NCI-H2171 (cell line): ENCODE measurements at regions not wholly inside any gene's neighbourhood (a gene's known extent, or its start where the extent isn't known, plus 50 kb on each side); places are given as distances from the start of the nearest gene placed in this dataset.
"Not testable (repeated sequence)": the region's sequence is repeated elsewhere in the genome, so short reads cannot be mapped to it uniquely, and the experiment has no call there.

Experiments used
- DNase-seq: peaks from one replicate; lab custom pipeline; 2025; lab: John Stamatoyannopoulos, UW

- DNase-seq, result no peak
These were observed 254.8 kb upstream of the COPS8 start for GRCh38 chr2:236830926-236831325.

DNA sequence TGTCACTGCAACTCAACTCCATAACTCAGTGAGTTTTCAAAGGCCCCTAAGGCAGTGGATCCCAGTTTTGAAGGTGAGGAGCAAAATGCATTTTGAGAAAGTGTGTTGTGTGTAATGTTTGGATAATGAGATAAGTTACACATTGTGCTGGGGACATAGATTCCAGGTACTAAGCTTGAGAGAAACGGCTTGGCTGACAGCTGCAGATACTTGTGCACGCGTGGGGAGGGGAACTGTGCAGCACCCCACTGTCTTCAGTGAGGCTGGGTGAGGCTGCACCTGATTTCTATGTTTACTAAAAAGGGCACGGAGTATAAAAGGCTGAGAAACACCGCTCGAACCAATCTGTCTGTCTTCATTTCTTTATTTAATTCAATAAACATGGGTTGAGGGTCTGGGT, 254.0 kb upstream of the COPS8 start:
- no peak for DNase-seq

GRCh38 chr2:236833501-236834073, 252.1 kb upstream of the COPS8 start:
- DNase-seq, result no peak

DNA sequence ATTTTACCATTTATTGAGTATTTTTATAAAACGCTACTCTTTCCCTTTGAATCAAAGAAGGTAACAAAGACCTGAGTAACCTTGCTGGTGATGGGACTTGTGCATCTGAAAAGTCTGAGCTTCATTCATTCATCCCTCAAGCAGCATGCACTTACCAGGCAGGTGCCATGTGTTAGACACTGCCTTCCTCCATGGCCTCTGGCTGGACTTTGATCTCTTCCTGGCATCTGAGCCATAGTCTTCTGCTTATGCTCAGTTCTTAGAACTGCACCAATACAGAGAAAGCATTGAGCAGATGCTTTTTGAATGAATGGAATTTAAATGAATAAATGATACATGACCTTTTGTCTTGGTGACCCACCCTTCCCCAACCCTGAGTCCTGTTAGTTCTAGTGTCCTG, 251.4 kb upstream of the COPS8 start:
- DNase-seq, result no peak

- DNase-seq, result no peak
These were observed 250.2 kb upstream of the COPS8 start for GRCh38 chr2:236835307-236836024.

DNA sequence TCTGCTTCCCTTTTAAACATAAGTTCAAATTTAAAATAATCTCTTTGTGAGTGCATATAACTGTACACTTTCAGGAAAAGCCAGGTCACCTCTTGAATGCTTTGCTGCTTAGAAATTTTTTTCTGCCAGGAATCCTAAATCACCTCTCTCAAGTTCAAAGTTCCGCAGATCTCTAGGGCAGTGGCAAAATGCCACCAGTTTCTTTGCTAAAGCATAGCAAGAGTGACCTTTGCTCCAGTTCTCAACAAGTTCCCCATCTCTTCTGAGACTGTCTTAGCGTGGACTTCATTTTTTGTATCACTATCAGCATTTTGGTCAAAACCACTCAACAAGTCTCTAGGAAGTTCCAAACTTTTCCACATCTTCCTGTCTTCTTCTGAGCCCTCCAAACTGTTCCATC, 249.7 kb upstream of the COPS8 start:
- DNase-seq, result not testable (repeated sequence)

GRCh38 chr2:236840215-236840614, 245.5 kb upstream of the COPS8 start:
- no peak for DNase-seq

- no peak for DNase-seq
These were observed 244.8 kb upstream of the COPS8 start for GRCh38 chr2:236840857-236841256.

- DNase-seq, result no peak
These were observed 244.3 kb upstream of the COPS8 start for GRCh38 chr2:236841389-236841788.

DNA sequence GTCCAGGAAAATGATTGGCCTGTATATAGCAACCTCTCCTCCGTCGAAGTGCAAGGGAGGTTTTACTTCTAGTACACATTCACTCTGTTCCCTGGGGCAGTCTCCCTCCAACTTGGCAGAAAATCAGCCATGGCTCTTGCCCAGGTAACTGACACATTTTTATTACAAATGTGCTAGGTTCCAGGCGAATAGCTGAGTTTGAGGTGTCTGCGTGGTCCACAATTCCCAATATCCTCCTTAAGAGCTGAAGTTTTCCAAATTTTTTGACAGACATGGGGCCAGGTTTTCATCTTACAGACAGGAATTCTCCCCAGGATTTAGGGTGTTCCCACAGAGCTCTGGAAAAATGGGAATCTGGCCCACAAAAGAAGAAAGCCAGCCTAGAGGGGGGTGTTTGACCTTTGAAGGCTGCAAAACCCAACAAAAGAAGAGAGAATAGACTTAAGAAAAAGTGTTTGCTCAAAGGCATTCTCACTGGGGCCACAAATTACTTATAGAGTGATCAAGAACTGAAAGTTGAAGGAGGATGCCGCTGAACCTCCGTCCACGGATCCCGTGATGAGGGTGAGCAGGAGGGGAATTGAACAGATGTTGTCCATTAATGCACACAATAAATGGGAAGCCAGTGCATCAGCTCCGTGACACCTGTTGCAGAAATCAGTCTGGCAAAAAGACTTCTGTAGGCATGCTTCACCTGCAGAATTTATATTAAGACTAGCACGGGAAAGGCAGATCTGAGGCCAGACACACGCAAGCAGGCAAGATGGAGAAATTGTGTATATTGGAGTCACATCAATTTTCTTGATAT, 242.3 kb upstream of the COPS8 start:
- DNase-seq, result no peak

DNA sequence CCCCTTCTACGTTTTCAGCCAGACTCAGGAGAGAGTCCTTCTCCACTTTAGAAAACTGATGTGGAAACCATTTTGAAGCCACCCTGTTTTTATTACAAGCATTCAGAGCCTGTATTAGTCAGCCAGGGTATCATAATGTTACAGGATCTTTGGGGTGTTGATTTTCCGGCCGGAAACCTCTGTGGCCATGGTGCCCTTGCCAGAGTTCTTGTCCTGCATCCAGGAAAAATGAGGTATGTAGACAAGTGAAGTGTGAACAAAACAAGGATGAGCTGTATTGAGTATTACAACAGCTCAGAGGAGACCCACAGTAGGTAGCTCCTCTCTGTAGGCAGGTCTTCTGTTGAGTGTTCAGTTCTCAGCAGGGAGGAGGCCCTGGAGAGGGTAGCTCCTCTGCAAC, 241.0 kb upstream of the COPS8 start:
- no peak for DNase-seq

GRCh38 chr2:236847023-236847422, 238.7 kb upstream of the COPS8 start:
- DNase-seq, result no peak

GRCh38 chr2:236847538-236848263, 238.0 kb upstream of the COPS8 start:
- DNase-seq, result no peak

GRCh38 chr2:236848501-236848900, 237.2 kb upstream of the COPS8 start:
- no peak for DNase-seq

GRCh38 chr2:236849508-236849907, 236.2 kb upstream of the COPS8 start:
- DNase-seq, result no peak

DNA sequence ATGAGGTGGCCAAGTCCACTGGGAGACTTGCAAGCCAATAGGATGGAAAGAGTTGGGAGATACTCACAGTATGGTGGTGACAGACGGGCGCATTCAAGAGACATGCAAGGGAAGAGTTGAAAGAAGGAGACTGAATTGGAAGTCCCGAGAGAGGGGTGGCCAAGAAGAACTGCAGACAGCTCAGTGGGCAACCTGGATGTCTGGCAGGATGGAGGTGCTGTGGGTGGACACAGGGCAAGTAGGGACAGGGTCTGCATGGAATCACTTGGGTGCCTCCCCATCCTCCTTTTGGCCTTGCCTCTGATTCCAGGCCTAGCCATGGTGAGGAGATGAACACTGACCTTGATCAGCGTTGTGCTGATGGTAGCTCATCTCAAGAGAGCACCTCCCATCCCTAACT, 235.7 kb upstream of the COPS8 start:
- DNase-seq, result no peak

DNA sequence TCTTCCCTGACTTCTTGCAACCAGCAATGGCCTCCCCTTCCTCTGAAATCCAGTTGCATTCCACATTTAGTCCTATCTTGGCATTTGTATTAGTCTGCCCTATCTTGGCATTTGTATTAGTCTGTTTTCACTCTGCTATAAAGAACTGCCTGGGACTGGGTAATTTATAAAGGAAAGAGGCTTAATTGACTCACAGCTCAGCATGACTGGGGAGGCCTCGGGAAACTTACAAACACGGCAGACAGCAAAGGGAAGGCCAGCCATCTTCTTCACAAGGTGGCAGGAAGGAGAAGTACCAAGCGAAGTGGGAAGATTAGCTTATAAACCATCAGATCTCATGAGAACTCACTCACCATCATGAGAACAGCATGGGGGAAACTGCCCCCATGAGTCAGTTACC, 234.5 kb upstream of the COPS8 start:
- no peak for DNase-seq

DNA sequence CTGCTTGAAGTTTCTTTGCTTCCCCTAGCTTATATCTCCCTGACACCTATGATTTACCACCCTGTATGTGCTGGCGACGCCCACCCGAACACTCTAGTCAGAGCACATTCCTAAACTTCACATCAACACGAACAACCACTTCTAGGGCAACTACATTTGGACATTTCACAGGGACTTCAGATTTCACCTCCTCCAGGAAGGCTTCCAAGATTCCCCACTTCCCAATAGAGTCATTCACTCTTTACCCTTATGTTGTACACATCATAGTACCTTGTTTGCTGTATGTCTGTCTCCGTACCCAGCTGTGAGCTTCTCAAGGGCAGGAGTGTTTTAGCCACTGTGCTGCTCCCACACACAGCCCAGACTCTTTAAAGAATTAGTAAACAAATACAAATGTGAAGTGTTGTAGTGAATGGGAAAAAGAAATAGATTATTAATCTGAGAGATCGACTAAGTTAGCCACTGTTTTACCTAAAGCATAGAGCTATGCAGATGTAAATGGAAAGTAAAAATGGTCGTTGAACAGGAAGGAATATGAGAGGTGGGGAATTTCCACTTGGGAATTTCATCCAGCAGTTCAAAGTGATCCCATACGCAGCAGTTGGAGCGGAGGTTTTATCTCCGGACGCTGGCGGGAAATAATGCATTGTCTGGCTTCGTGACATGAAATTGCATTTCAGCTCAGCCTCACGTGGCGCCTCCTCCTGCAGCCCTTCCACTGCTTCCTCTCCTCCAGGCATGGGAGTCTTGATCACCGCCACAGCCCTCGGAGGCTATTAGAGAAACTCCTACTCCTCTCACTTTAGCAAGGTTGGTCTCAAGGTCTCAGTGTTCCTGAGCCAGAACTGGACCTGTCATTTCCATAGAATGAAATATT, 233.4 kb upstream of the COPS8 start:
- DNase-seq, result no peak

- no peak for DNase-seq
These were observed 232.7 kb upstream of the COPS8 start for GRCh38 chr2:236852977-236853374.

DNA sequence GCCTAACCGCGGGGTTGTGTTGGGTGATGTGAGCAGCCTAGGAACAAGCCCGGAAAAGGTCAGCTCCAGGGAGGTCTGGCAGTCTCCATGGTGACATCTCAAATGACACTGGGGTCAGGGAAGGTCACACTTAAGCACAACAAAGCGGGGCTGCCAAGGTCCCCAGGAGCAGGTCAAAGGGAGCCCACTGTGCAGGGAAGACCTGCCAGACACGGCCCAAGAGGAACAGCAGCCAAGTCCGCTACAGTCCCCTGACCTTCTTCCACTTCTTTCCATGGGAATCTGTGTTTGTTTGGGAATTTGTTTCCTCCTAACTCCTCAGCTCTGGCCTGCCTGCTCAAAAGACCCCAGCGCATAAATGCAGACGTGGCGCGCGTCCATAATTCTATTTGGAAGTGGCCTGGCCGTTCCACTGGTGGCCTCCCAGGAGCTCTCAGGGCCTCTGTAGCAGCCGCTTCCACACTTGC, 232.1 kb upstream of the COPS8 start:
- no peak for DNase-seq

- no peak for DNase-seq
These were observed 230.4 kb upstream of the COPS8 start for GRCh38 chr2:236855176-236855865.
